Tongue (tissue), 1 donor: ENCODE measurements at regions not wholly inside any gene's neighbourhood (a gene's known extent, or its start where the extent isn't known, plus 50 kb on each side); places are given as distances from the start of the nearest gene placed in this dataset.

Experiments used
- DNase-seq: peaks from one replicate; pipeline ENCODE4 v3.0.0-alpha.2; 2015

GRCh38 chrX:16511796-16512776 is 137.9 kb upstream of the S100G start:
- DNase-seq = peak; percentile 29

GRCh38 chrX:16516232-16516876 is 133.6 kb upstream of the S100G start:
- no peak for DNase-seq

- DNase-seq = no peak
These were observed 132.8 kb upstream of the S100G start for GRCh38 chrX:16517039-16517605.

- no peak for DNase-seq
These were observed 131.8 kb upstream of the S100G start for GRCh38 chrX:16518131-16518530.

- no peak for DNase-seq
These were observed 125.6 kb upstream of the S100G start for GRCh38 chrX:16524316-16524715.

GRCh38 chrX:16526003-16526402 is 124.0 kb upstream of the S100G start:
- DNase-seq = no peak

- DNase-seq = no peak
These were observed 121.3 kb upstream of the S100G start for GRCh38 chrX:16528620-16529019.
